NCI-H524 treated with DMSO at 0.1 percent for 48 hours (cell line): ENCODE measurements at regions not wholly inside any gene's neighbourhood (a gene's known extent, or its start where the extent isn't known, plus 50 kb on each side); places are given as distances from the start of the nearest gene placed in this dataset.

Experiments
- DNase-seq: peaks from one replicate; lab custom pipeline; 2025; lab: John Stamatoyannopoulos, UW

DNA sequence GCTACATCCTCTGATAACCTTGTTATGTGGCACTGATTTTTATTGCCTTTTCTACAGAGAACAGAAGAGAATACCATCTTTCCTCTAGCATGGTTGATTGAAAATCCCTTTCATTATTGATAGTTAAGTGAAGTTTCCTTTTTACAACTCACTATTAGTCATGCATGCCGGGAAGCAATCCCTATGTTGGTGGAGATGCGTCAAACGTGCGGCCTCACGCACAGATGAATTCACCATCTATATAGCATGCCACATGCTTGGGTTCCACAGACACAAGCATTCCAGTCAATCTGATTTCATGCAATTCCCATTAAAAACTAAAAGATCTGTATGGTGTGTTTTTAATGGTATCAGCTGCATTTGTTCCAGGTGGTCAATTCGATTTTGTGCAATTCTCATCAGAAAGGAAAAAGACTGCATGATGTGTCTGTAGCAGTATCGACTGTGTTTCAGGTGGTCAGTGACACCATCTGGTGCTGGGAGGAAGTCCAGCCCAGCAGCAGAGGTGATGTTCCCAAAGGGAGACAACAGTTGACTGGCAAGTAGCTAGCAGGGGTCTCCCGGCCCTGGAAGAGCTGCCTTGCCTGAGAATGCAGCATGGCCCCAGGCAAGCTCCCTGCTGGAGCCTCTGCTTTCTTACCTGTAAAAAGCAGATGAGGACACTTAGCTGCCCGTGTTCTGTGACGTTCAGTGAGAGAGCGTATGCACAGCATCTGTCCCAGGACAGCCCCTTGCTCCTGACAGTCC, 151.3 kb upstream of the NCK2 start:
- no peak for DNase-seq

DNA sequence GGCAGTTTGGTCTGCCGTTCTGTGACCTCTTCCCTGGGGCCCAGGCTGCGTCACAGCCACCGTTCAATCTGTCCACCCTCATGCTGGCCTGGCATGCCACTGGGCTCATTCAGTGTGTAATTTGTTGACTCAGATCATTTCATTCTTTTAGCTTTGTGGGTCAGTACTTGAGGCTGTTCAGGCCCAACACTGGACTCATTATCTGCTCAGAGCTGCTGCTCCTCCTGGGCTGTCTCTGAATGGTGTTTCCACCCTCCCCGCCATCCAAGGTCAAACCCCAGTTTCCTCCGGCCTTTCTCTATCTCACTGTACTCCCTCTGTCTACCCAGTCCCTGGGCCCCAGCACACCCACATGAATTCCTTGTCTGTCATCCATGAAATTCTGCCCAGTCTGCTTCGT, 152.4 kb upstream of the NCK2 start:
- no peak for DNase-seq

DNA sequence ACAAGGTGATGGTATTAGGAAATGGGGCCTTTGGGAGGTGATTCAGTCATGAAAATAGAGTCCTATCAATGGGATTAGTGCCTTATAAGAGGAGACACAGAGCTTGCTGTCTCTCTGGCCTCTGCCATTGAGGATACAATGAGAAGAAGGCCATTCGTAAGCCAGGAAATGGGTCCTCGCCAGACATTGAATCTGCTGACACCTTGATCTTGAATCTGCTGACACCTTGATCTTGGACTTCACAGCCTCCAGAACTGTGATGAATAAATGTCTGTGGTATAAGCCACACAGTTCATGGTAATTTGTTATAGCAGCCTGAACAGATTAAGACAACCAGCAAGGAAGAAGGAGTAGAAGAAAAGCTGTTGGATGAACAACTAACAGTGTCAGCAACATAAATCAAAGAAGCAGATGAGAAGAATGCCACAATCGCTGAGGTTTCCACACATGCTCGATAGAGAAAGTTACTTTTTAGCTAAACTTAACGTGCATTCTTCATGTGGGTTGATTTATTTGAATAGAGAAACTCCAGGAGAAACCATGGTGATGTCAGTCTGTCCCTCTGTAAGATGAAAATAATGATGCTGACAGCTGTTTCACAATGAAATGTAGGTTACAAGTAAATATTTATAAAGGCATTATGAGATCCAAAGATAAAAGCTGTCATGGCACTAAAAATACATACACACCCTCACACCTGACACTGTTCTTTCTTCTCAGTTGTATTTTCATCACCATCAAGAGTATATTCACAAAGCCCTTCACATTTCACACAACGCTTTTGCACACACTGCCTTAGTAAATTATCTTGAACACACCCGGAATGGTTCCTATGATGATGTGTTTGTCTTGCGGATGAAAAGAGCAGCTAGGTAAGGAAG, 153.7 kb upstream of the NCK2 start:
- no peak for DNase-seq

DNA sequence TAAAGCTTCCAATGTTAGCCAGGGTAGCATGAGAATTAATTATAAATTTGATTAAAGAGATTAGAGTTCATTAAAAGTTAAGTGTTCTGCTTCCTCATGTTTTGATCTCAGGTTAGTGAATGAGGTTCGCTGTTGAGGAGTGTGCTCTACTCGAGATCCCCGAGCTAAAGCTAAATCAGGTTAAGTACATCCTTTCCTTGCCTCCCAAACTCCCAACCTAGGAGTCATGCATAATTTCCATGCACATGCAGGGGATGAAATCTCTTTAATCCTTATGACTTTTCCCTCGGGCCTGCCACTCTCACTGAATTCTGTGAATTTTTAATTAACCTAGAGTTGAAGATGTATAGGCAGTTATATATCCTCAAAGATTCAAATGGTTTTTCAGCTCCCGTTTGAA, 156.1 kb upstream of the NCK2 start:
- no peak for DNase-seq

DNA sequence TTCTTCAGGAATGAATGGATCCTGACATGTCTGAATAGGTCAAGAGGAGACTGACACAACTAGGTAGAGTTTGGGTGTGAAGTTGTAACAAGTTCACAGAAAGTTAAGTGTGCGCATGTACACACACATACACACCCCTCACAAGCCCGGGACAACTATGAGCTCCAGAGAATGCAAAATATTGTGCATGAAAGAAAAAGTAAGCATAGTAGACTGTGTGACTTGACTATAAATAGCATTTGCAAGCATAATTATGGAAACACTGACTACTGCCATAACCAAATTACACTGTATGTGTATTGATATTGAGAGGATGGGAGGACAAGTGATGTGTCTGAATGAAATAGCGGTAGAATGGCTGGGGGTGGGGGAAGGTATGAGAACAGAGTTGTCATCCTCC, 157.1 kb upstream of the NCK2 start:
- DNase-seq = no peak

DNA sequence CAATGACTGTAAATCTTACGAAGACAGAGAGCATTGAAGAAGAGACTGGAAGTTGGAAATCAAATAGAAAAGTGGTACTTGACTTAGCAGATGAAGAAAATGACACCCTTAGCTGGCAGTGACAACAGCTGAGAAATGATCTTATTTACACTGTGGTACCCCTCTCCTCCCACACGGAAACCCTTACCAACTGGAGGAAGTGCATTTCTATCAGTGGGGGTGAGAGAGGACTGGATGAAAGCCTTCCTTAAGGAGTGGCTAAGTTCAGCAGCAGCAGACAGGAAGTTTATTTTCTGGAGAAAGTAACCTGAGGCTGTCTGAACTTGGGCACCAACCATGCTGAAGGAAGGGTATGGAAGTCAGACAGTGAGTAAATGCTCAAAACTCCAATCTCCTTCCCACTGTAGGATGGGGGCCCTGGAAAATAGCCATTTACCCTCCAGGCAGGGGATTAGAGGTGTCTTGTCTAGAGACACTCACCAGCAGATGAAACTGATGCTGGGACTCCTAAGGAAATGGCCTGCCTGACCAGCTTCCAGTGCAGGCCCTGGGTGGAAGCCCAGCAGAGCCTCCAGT, 160.2 kb upstream of the NCK2 start:
- no peak for DNase-seq

DNA sequence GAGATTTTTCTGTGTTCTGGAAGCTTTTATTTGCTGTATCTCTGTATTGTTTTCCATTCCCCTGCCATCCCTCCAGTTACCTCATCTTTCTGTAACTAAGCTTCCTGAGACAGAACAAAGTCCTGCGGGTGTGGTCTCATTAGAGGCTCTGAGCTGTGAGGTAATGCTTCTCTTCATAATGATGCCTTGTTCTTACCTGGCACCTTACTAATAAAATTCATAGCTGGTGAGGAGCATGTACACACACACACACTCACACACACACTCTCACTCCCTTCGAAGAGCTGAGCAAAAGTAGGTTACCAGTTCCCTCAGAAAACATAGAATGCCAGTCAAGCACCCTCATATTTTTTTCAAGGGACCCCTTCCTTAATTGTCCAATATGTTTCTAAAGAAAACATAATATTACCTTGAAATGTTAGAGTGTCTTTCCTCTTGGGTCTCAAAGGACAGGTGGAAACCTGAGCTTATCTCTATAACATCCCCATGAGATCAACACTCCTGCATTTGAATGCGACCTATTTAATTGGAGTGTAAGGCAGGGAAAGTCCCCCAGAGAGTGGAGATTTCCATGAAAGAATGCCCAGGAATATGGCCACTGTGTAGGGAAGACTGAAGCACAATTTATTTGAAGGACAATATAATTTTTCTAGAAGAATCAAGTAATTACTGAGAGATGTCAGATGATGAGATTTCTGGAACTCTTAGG, 161.6 kb upstream of the NCK2 start:
- no peak for DNase-seq

DNA sequence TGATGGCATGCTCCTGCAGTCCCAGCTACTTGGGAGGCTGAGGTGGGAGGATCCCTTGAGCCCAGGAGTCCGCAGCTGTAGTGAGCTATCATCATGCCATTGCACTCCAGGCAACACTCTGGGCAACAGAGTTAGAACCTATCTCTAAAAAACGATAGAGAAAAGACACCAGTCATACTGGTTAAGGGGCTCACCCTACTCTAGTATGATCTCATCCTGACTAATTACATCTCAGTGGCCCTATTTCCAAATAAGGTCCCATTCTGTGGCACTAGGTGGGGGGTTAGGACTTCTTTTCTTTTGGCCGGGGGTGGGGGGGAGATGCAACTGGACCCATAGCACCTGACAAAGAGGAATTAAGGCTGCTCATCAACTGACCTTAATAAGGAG, 163.2 kb upstream of the NCK2 start:
- no peak for DNase-seq

DNA sequence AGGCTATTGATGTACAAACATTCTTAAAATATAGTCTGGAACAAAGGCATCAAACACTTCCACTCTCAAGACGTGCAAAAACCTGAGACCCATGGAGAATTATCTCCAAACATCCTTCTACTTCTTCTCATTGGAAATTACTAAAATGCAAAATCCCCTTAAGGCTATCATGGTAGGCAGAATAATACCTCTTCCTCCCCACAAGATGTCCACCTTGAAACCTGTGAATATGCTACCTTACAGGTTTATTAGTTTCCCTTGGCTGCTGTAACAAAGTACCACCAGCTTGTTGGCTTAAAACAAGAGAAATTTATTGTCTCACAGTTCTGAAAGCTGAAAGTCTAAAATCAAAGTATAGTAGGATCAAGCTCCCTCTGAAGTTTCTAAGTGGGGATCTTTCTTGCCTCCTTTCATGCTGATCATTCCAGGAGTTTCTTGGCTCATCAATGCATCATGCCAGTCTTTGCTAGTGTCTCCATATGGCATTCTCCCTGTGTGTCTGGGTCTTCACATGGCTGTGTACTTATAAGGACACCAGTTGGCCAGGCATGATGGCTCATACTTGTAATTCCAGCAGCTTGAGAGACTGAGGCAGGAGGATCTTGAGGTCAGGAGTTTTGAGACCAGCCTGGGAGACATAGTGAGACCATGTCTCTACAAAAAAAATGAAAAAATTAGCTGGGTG, 163.7 kb upstream of the NCK2 start:
- DNase-seq = no peak

DNA sequence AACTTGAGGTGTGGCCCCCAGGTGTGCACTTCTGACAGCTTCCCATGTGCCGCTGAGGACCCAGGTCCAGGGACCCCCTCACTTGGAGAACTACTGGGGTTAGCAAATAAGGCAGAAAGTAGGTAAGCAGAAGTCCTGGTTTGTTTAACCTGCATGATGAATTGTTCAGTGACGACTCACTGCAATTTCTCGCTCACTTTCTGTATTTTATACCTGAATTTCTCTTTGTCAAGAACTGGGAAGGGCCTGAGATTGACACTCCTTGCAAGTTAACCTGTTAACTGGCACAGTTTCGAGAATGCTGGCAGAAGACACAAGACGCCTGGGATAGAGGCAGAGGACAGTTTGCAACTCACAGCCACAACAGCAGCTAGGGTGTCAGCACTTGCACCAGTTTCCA, 164.5 kb upstream of the NCK2 start:
- DNase-seq = no peak

DNA sequence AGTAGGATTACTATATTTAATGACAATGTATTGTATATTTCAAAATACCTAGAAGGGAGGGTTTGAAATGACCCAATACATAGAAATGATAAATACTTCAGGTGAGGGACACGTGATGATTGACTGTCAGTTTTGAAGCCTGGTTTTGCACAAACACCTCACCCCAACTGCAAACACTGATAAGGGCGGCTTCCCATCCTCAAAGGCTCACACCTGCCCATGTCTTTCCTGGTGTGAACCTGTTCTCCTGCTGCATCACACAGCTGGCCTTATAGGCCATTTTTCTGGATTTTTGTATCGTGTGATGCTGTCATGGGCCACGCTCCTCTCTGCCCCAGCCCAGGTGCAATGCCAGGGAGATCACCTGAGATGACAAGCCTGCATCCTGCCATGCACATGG, 166.5 kb upstream of the NCK2 start:
- DNase-seq = no peak

DNA sequence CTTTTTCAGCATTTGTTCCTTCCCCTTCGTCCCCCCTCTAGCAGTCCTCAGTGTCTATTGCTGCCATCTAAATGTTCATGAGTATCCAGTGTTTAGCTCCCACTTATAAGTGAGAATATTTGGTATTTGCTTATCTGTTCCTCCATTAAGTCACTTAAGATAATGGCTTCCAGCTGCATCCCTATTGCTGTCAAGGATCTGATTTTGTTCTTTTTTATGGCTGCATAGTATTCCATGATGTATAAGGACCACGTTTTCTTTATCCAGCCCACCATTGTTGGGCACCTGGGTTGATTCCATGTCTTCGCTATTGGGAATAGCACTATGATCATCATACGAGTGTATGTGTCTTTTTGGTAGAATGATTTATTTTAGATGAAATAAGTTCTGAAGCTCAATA, 166.9 kb upstream of the NCK2 start:
- no peak for DNase-seq

DNA sequence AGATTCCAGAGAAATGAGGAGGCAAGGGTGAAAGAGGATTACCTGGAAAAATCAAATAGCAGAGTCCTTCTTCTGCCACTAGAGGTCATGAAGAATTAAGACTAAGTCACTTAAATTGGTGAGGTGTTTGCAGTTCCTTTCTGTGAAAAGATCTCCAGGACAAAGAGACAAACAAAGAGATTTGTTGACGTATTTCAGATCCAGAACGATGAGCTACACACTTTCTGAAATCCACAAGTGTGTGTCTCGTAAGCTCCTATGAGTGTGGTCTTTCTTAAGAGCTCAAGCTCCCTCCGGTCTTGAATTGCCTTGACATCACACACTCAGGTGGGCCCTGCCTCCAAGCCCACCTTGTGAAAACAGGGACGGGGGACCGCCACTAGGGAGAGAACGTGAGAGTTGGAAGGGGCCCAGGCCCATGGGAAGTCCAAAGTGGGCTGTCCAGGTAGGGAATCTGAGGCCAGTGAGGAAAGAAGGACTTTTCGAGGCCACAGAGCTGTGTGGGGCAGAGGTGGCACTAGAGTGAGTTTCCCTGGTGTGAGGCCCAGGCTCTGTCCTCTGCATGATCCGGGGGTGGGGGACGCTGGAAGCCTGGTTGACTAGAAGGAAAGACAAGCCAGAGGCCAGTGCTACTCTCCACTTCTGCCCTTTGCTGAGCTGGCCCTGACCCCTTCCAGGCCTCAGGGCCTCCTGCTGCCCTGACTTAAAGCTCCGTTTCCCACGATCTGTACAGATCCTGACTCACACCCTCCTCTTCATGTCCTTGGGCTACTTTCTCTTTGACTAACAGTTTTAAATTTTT, 168.1 kb upstream of the NCK2 start:
- DNase-seq = peak; percentile 13

DNA sequence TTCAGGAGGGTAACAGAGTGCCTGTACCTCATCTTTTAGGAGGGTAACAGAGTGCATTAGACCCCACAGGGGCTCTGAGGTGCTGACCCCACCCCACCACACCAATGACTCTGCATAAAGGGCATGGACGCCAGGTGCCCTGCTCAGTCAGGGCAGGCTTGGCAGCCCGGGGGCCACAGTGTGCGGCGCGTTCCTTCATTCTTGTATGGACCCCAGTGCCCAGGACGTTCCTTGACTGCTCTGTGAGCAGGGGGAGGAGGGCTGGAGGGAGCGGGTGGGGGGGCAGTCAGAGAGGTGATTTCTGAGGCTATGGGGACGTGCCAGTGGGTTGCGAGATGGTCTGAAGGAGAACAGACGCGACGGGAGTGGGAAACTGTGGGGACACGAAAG, 168.7 kb upstream of the NCK2 start:
- DNase-seq = no peak

DNA sequence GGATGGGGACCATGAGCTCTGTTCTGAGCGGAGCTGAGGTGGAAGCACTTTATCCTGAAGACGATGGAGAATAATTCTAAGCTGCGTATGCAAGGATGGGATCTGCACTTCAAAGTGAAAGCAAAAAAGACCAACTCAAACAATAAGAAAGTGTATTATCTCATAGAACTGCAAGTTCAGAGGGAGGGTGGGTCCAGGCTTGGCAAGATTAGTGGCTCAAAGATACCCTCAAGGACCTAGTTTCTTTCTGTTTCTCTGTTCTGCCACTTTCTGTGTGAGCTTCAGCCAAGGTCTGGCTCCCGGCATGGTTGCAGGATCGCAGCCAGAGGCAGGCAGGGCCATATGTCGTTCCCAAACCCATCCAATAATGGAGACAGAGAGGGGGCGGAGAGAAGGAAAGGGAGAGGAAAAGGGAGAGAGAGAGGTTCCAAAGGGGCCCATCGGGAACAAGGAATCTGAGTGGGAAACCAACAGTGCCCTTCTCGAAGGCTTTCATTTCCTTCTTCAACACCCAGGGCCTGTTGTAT, 169.2 kb upstream of the NCK2 start:
- no peak for DNase-seq

DNA sequence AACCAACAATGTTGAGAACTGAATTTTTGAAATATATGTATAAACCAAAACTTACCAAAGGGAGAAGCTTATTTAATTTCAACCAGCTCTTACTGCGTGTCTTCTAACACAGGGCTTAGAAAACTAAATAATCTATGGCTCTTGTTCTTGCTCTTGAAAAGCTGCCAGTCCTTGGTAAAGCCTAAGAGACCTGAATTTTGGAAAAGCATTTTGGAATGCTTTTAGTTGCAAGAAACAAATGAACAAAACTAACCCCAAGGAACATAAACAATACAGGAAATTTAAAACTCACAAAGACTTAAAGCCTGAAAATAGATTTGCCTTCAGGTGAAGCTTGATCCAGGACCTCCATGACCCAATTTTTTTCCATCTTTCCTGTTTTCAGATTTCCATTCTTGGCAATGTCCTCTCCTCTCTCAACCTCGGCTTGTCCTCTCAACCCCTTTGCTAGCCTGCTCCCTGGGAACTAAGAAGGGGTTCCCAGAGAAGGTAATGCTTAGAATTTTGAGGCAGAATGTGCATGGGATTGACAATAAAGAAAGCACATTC, 169.8 kb upstream of the NCK2 start:
- no peak for DNase-seq

DNA sequence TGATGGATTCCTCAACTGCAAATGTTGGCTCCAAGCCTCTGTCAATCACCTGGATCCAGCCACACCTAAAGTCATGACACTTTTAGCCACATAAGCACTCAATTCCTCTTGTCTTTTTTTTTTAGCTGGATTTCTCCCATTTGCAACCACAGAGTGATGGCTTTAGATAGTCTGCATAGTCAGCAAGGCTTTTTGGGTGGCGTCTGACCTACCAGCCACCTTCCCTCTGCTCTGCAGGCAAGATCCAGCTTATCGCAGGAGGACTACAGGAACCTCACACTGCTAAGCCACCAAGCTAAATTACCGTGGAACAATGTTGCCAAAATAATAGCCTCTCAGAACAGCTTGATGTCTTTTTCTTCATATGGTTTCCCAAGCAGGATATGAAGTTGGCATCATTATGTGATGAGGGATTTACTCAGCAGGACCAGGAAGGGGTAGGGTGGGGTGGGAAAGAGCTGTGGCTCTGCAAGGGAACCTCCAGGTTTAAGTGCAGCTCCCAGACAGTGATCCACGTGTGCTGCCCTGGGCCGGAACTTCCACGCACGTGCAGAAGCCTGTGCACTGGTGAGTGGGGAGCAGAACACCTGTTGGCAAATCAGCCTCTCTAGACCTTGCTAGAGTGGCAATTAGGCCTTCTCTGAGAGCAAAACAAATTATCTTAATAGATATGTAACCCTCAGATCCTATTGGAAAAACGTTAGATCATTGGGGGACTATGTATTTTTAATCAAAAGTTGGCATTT, 170.6 kb upstream of the NCK2 start:
- no peak for DNase-seq

DNA sequence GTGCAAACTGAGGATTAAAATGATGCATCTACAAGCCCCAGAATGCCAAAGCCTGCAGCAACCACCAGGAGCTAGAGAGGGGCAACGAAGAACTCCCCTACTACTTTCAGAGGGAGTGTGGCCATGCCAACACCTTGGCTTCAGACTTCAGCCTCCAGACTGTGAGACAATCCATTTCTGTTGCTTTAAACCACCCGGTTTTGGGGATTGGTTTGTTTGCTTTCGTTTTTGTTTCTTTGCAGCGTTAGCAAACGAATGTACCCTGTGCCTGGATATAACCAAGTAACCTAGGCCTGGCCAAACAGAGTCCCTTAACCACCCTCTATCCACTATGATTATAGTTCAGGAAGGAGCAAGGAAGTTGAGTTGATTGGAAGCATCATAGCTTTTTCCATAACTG, 171.2 kb upstream of the NCK2 start:
- DNase-seq = no peak

DNA sequence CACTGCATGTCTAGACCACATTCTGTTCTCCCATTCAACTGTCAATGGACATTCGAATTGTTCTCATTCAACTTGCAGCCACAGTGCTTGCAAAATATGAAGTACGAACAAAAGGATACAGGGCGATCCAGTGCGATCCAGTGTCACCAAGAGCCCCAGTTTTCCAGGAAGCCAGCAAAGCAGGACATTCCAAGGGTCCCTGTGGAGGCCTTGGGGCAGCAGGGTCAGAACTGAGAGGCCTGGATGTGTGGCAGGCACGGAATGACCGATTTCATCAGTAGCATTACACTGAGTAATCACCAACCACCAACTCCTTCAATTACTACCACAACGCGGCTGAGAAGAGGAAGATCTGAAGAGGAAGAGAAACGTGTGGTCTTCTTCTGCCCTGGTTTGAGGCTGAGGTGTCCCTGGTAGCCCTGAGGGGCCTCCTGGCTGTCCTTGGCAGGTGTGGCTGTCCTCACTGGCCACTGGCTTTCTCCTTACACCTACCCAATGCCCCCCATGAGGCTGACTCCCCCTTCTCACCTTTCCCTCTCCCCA, 172.7 kb upstream of the FHL2 start:
- DNase-seq = no peak

DNA sequence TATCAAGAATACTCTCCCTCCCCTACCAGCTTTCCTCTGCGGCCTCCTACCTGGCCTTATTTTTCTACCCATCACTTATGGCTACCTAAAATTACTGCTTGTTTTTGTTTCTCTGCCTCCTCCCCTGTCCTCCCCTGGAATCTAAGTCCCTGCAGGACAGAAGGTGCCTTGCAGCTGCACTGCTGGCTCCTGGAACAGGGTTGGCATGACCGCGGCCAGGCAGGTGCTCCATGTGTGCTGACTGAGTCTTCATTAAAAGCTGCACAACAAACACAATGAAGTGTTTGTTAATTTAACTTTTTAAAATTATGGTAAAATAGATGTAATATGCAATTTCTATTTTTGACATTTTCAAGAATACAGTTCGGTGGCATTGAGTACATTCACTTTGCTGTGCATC, 171.9 kb upstream of the FHL2 start:
- DNase-seq = no peak
